A549 (cell line): ENCODE measurements at regions not wholly inside any gene's neighbourhood (a gene's known extent, or its start where the extent isn't known, plus 50 kb on each side); places are given as distances from the start of the nearest gene placed in this dataset.
"Not testable (repeated sequence)": the region's sequence is repeated elsewhere in the genome, so short reads cannot be mapped to it uniquely, and the experiment has no call there.

Source experiments
- ATAC-seq, 2 experiments: fragments of 200-7000 bp in 1 of 2; fragments of >200 bp in 1 of 2; cut with Nextera tagmentation in 1 of 2; cut with Tn5 transposase in 1 of 2; 3 replicates each; pipeline versions ENCODE4 v1.8.0 to v1.9.1; 2018 to 2020; ENCODE audit warnings: mild to moderate bottlenecking in 1 of 2, moderate library complexity in 1 of 2
- CTCF ChIA-PET: fragments of 300-600 bp; sonication (Branson Sonifier 250); formaldehyde crosslinking; extraction: SDS; loops from one replicate; lab custom pipeline; 2021; ENCODE audit warnings: antibody characterized with exemption, inconsistent platforms; lab: Yijun Ruan, JAX
- POLR2A ChIA-PET: fragments of 350-600 bp; formaldehyde crosslinking; extraction: SDS; loops from one replicate; lab custom pipeline; 2021; ENCODE audit warnings: antibody characterized with exemption, inconsistent platforms; lab: Yijun Ruan, JAX
- DNase-seq, 2 experiments: peaks; one replicate each; pipeline versions ENCODE4 v3.0.0 to v3.0.0-alpha.2; 2011 to 2016; ENCODE audit warnings: low read depth in 1 of 2, low spot score in 1 of 2
- FAIRE-seq: peaks from 2 replicates; lab custom pipeline; 2011; peaks lifted over from hg19 to GRCh38; lab: Jason Lieb, UNC
- H3K27ac ChIP-seq, 2 experiments: fragments of >200 bp; sonication (Bioruptor Twin); formaldehyde crosslinking; 3 replicates each; pipeline ENCODE4 v1.5.1; 2016 to 2017
- H3K4me1 ChIP-seq: fragments of >200 bp; sonication (Bioruptor Twin); formaldehyde crosslinking; 3 replicates; pipeline ENCODE4 v1.6.1; 2016
- H3K4me2 ChIP-seq: fragments of >200 bp; sonication (Bioruptor Twin); formaldehyde crosslinking; 3 replicates; pipeline ENCODE4 v1.6.1; 2016
- H3K4me3 ChIP-seq: fragments of >200 bp; sonication (Bioruptor Twin); formaldehyde crosslinking; 3 replicates; pipeline ENCODE4 v1.5.1; 2016
- H3K9me3 ChIP-seq: fragments of >200 bp; sonication (Bioruptor Twin); formaldehyde crosslinking; 3 replicates; pipeline ENCODE4 v1.6.1; 2016
- CEBPB ChIP-seq, 2 experiments: fragments of >200 bp in 1 of 2; sonication (Bioruptor Twin) in 1 of 2; formaldehyde crosslinking in 1 of 2; IDR thresholded peaks; 2 replicates each; pipeline ENCODE4 v1.6.1; 2012 to 2016
- CHD4 ChIP-seq: fragments of 200-600 bp; sonication (generic); IDR thresholded peaks from 2 replicates; pipeline ENCODE4 v1.6.1; 2016; ENCODE audit warnings: antibody characterized with exemption, mild to moderate bottlenecking, borderline replicate concordance
- CTCF ChIP-seq: fragments of >200 bp; sonication (Bioruptor Twin); formaldehyde crosslinking; IDR thresholded peaks from 3 replicates; pipeline ENCODE4 v1.5.1; 2016
- GATA3 ChIP-seq: IDR thresholded peaks from 2 replicates; pipeline ENCODE4 v1.6.1; 2012; ENCODE audit warnings: borderline replicate concordance
- HES2 ChIP-seq: fragments of >200 bp; sonication (Bioruptor Twin); formaldehyde crosslinking; IDR thresholded peaks from 2 replicates; pipeline ENCODE4 v1.6.1; 2016
- JUNB ChIP-seq: fragments of >200 bp; sonication (Bioruptor Twin); formaldehyde crosslinking; IDR thresholded peaks from 2 replicates; pipeline ENCODE4 v1.6.1; 2016
- KDM1A ChIP-seq: fragments of 200-600 bp; sonication (generic); IDR thresholded peaks from 2 replicates; pipeline ENCODE4 v1.6.1; 2016; ENCODE audit warnings: low read depth, mild to moderate bottlenecking
- MAFK ChIP-seq: fragments of 450-650 bp; IDR thresholded peaks from 2 replicates; pipeline ENCODE4 v1.6.1; 2014; ENCODE audit not compliant: partially characterized antibody
- NFE2L2 ChIP-seq: fragments of 150-350 bp; conservative IDR thresholded peaks from 2 replicates; pipeline ENCODE4 v1.6.1; 2014; ENCODE audit warnings: low read length
- NPAS2 ChIP-seq: fragments of 250-450 bp; sonication (Bioruptor Pico); IDR thresholded peaks from 2 replicates; pipeline ENCODE4 v1.8.0; 2022; ENCODE audit warnings: mild to moderate bottlenecking, moderate library complexity, borderline replicate concordance
- PHF8 ChIP-seq: fragments of 200-600 bp; sonication (generic); IDR thresholded peaks from 2 replicates; pipeline ENCODE4 v1.6.1; 2016; ENCODE audit warnings: low read depth, mild to moderate bottlenecking, antibody characterized with exemption, moderate library complexity, borderline replicate concordance
- RAD21 ChIP-seq, 2 experiments: fragments of >200 bp in 1 of 2; sonication (Bioruptor Twin) in 1 of 2; formaldehyde crosslinking in 1 of 2; IDR thresholded peaks in 1 of 2; conservative IDR thresholded peaks in 1 of 2; 2 replicates in 1 of 2; 3 replicates in 1 of 2; pipeline ENCODE4 v1.6.1; 2012 to 2018; ENCODE audit warnings: inconsistent platforms in 1 of 2
- RCOR1 ChIP-seq: fragments of 150-350 bp; IDR thresholded peaks from 2 replicates; pipeline ENCODE4 v1.6.1; 2014; ENCODE audit warnings: antibody characterized with exemption, low read length, low read depth
- RNF2 ChIP-seq: fragments of 200-600 bp; sonication (generic); IDR thresholded peaks from 2 replicates; pipeline ENCODE4 v1.6.1; 2016; ENCODE audit warnings: low read depth, mild to moderate bottlenecking, antibody characterized with exemption, moderate library complexity, borderline replicate concordance
- SMC3 ChIP-seq: fragments of >200 bp; sonication (Bioruptor Twin); formaldehyde crosslinking; IDR thresholded peaks from 3 replicates; pipeline ENCODE4 v1.6.1; 2018; ENCODE audit warnings: inconsistent platforms
- TFCP2L1 ChIP-seq: fragments of 250-450 bp; sonication (Bioruptor Pico); IDR thresholded peaks from 2 replicates; pipeline ENCODE4 v1.5.0; 2021; ENCODE audit warnings: mild to moderate bottlenecking
- USF2 ChIP-seq: fragments of 450-650 bp; IDR thresholded peaks from 2 replicates; pipeline ENCODE4 v1.6.1; 2014; ENCODE audit warnings: antibody characterized with exemption
- ZFP36 ChIP-seq: fragments of 450-650 bp; IDR thresholded peaks from 2 replicates; pipeline ENCODE4 v1.6.1; 2014; ENCODE audit warnings: borderline replicate concordance; ENCODE audit not compliant: partially characterized antibody
- WGBS: methylation state at CpG from one replicate; pipeline ENCODE4 v1.1.6; 2017; ENCODE audit errors: missing lambda C conversion rate; 5-methylcytosine and 5-hydroxymethylcytosine counted together

GRCh38 chr1:213345621-213346020 is 294.6 kb downstream of the RPS6KC1 start (continued):
- TF ChIP-seq RNF2 = no peak
- no peak for TF ChIP-seq NFE2L2

- no peak; a peak in 1 of 6 replicates for ATAC-seq
- TF ChIP-seq RAD21 (conservative IDR thresholded peaks at IDR 0.05 in 1 of 2, IDR thresholded peaks at IDR 0.05 in 1 of 2) = no peak
- peak; percentile 10; the same call in 1 of the 2 replicates for TF ChIP-seq NFE2L2
- H3K4me2 ChIP-seq = no peak overlapping the region
- no peaks in the 10 kb centered on the region for H3K4me1 ChIP-seq
- H3K9me3 ChIP-seq = no peaks in the 10 kb centered on the region
- WGBS = 47% methylated on average over 5 of the region's 5 CpGs
- FAIRE-seq = no peak
- no peak overlapping the region for H3K27ac ChIP-seq
- ChIA-PET POLR2A (no interaction called here), CTCF (interaction anchor here (0.9 to 1.0 kb wide), 2 partner anchors 17 to 766 kb away, joined by 3 read pairs; no protein-coding TSS in a partner anchor)
- DNase-seq = no peak
- H3K4me3 ChIP-seq = no peak overlapping the region
Observed at GRCh38 chr1:213357403-213357802, 306.4 kb downstream of the RPS6KC1 start.

- TF ChIP-seq MAFK = peak; percentile 52
- H3K27ac ChIP-seq, H3K9me3 ChIP-seq, CTCF ChIA-PET, DNase-seq, POLR2A ChIA-PET, FAIRE-seq, H3K4me2 ChIP-seq, H3K4me1 ChIP-seq, ATAC-seq, H3K4me3 ChIP-seq: not testable (repeated sequence)
- 0% methylated on average over 1 of the region's 1 CpG for WGBS
Observed at GRCh38 chr1:213358368-213358767, 307.3 kb downstream of the RPS6KC1 start.

GRCh38 chr1:213362598-213362997 is 311.6 kb downstream of the RPS6KC1 start:
- ChIA-PET CTCF (no interaction called here), POLR2A (no interaction called here)
- H3K4me2 ChIP-seq = no peak overlapping the region
- 90% methylated on average over 1 of the region's 1 CpG for WGBS
- H3K4me1 ChIP-seq = no peaks in the 10 kb centered on the region
- ATAC-seq (no peak), DNase-seq (no peak), FAIRE-seq (no peak)
- H3K9me3 ChIP-seq = no peaks in the 10 kb centered on the region
- no peak overlapping the region for H3K27ac ChIP-seq
- TF ChIP-seq ZFP36 (no peak), GATA3 (no peak), MAFK (no peak), HES2 (no peak), CEBPB (IDR thresholded peaks at IDR 0.05) (no peak), NPAS2 (no peak), NFE2L2 (no peak), KDM1A (no peak), TFCP2L1 (no peak), CHD4 (no peak), JUNB (no peak), CTCF (no peak), SMC3 (no peak), USF2 (no peak), PHF8 (no peak), RCOR1 (no peak)
- no peak overlapping the region for H3K4me3 ChIP-seq
